ENCODE measurements at regions not wholly inside any gene's neighbourhood (a gene's known extent, or its start where the extent isn't known, plus 50 kb on each side); places are given as distances from the start of the nearest gene placed in this dataset.

DNA sequence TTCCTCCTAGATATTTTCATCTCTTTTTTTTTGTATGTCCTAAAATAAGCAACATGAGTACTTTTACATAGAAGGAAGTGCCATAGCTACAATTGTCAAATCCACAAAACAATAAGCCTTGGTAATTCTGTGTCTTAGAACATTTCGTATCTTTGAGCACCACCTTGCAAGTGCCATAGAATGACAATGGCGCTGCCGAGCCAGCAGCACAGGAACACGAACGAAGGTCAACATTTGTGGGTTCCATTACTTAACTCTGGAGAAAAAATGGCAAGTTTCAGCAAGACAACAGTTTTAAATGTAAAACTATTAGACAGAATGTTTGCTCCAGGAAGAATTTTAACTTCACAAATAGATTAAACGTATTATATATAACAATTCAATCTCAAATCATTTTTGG, 222.1 kb downstream of the CHRM3 start:
- H3K27me3 Mint-ChIP-seq: no peaks in the 10 kb centered on the region
- intact Hi-C loops (cut with micrococcal nuclease): no loop called here
- H3K9me3 Mint-ChIP-seq: no peaks in the 10 kb centered on the region
- no peaks in the 10 kb centered on the region for H3K36me3 Mint-ChIP-seq (ENCODE audit: low read depth)
- no peak for TF ChIP-seq CTCF (IDR thresholded peaks at IDR 0.05)
- no peak overlapping the region for H3K27ac Mint-ChIP-seq
- no peak for ATAC-seq (ENCODE audit: low read depth)
- ChIA-PET CTCF (no interaction called here), POLR2A (no interaction called here)
- no peak overlapping the region for H3K4me3 Mint-ChIP-seq
- no peaks in the 10 kb centered on the region for H3K4me1 Mint-ChIP-seq
- no peak for DNase-seq

DNA sequence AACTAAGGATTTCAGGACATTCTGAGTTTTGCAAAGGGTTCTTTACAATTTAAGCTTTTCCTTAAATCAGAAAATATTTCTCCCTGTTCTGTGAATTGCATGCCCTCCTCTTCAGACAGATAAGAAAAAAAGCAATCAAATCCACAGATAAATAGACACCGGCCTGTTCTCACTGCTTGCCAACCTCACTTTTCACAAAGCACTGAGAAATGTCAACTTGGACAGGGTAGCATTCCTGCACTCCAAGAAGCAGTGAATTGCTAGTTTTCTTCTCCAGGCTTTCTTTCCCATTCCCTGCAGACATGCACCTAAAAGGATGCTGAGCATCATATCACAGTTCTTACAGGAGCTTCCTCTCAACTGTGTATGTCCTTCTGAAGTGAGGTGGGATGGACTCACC, 226.0 kb downstream of the CHRM3 start:
- H3K4me1 Mint-ChIP-seq: no peaks in the 10 kb centered on the region
- CTCF ChIA-PET: no interaction called here
- POLR2A ChIA-PET: no interaction called here
- no peak for TF ChIP-seq CTCF (IDR thresholded peaks at IDR 0.05)
- H3K9me3 Mint-ChIP-seq: no peaks in the 10 kb centered on the region
- DNase-seq (no peak), ATAC-seq (ENCODE audit: low read depth) (no peak)
- no peaks in the 10 kb centered on the region for H3K27me3 Mint-ChIP-seq
- no peak overlapping the region for H3K4me3 Mint-ChIP-seq
- intact Hi-C loops (cut with micrococcal nuclease): no loop called here
- no peaks in the 10 kb centered on the region for H3K36me3 Mint-ChIP-seq (ENCODE audit: low read depth)
- H3K27ac Mint-ChIP-seq: no peak overlapping the region

DNA sequence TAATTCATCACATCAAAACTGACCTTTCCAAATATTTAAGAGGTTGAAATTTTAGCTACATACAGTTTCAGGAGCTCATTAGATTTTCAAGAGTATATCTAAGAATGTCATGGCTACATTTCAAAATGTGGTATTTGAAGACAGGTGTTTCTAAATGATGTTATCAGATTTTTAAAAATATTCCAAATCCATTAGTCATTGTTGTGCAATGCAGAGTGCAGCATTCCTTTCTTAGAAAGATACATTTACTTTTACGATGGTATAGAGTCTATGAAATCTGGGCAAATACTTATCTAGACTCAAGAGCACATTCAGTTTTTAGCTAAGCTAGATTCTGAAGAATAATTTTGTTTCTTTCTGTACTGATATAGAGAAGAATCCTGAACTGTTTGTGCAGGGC, 230.3 kb downstream of the CHRM3 start:
- H3K27me3 Mint-ChIP-seq: no peaks in the 10 kb centered on the region
- H3K27ac Mint-ChIP-seq: no peak overlapping the region
- ChIA-PET CTCF (no interaction called here), POLR2A (no interaction called here)
- peaks cover 3% of the 10 kb centered on the region for H3K9me3 Mint-ChIP-seq
- H3K4me3 Mint-ChIP-seq: no peak overlapping the region
- intact Hi-C loops (cut with micrococcal nuclease): no loop called here
- no peak for ATAC-seq (ENCODE audit: low read depth)
- no peaks in the 10 kb centered on the region for H3K4me1 Mint-ChIP-seq
- no peak for DNase-seq
- no peak for TF ChIP-seq CTCF (IDR thresholded peaks at IDR 0.05)
- H3K36me3 Mint-ChIP-seq (ENCODE audit: low read depth): no peaks in the 10 kb centered on the region

DNA sequence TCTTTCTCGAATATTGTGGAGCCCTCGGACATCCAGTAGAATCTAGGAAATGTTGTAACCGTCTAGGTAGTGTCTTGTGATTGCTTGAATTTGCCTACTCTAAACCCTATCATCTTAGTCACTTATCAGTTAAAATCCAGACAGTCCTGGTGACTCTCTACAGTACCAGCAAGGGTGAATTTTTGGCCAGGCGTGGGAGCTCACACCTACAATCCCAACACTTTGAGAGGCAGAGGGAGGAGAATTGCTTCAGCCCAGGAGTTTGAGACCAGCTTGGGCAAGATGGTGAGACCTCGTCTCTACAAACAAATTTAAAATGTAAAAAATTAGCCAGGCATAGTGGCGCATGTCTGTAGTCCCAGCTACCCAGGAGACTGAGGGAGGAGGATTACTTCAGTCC, 230.9 kb downstream of the CHRM3 start:
- no peak for TF ChIP-seq CTCF (IDR thresholded peaks at IDR 0.05)
- DNase-seq (no peak), ATAC-seq (ENCODE audit: low read depth) (no peak)
- POLR2A ChIA-PET: no interaction called here
- Mint-ChIP-seq H3K27ac (no peak overlapping the region), H3K4me1 (no peaks in the 10 kb centered on the region), H3K4me3 (no peak overlapping the region), H3K9me3 (peaks cover 4% of the 10 kb centered on the region), H3K27me3 (no peaks in the 10 kb centered on the region), H3K36me3 (ENCODE audit: low read depth) (no peaks in the 10 kb centered on the region)
- intact Hi-C loops (cut with micrococcal nuclease): no loop called here
- CTCF ChIA-PET: no interaction called here

GRCh38 chr1:239617731-239618130, 231.4 kb downstream of the CHRM3 start:
- H3K9me3 Mint-ChIP-seq: peaks cover 6% of the 10 kb centered on the region
- DNase-seq: no peak
- ChIA-PET CTCF (no interaction called here), POLR2A (no interaction called here)
- no peaks in the 10 kb centered on the region for H3K36me3 Mint-ChIP-seq (ENCODE audit: low read depth)
- H3K4me3 Mint-ChIP-seq: no peak overlapping the region
- intact Hi-C loops (cut with micrococcal nuclease): no loop called here
- TF ChIP-seq CTCF (IDR thresholded peaks at IDR 0.05): no peak
- H3K4me1 Mint-ChIP-seq: no peaks in the 10 kb centered on the region
- no peak for ATAC-seq (ENCODE audit: low read depth)
- no peak overlapping the region for H3K27ac Mint-ChIP-seq
- no peaks in the 10 kb centered on the region for H3K27me3 Mint-ChIP-seq

All from activated B cell treated with CpG ODN at 0.5 μM for 24 hours (primary cell).